ENCODE measurements at regions not wholly inside any gene's neighbourhood (a gene's known extent, or its start where the extent isn't known, plus 50 kb on each side); places are given as distances from the start of the nearest gene placed in this dataset.

DNA sequence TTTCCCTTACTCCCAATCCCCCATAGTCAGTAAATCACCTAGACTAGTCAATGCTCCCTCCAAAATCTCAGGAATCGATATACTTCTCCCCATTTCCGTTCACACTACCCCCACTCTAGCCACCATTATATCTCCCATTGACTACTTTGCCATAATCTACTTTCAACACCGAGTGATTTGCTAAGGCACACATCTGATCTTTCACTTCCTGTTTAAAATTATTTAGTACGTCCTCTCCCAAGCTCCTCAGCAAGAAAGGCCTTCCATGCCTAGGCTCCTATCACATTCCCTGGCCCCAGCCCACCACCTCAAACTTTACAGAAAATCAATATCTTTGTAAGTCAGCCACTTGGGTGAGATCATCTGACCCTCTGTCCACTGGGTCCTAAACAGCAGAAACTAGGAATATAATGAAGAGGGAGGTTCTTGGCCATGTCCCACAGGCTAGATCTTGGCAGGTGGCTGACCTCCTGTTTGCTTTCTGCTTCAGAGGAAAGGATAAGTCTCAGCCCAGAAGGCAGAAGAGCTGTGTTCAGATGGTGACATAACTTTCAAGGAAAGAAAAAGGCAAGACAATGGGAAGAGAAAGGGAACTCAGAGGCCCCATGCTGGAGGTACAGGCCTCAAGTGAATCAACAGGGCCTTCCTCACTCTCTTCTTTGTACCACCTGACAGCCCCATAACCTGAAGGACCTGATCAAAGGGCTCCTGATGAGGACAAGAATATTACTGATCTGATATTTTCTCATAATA, 103.0 kb downstream of the RPL22L1 start:
- TF ChIP-seq FOXM1 (IDR thresholded peaks at IDR 0.05; ENCODE audit: borderline replicate concordance) = no peak
- TF ChIP-seq SP1 (IDR thresholded peaks at IDR 0.05) = no peak
- TF ChIP-seq LEF1 (IDR thresholded peaks at IDR 0.05; ENCODE audit: borderline replicate concordance) = no peak
- TF ChIP-seq SUZ12 (IDR thresholded peaks at IDR 0.05) = no peak
- TF ChIP-seq NFRKB (IDR thresholded peaks at IDR 0.05) = no peak
- no peak for TF ChIP-seq HDGF (IDR thresholded peaks at IDR 0.05; ENCODE audit: borderline replicate concordance)
- TF ChIP-seq BHLHE40 (IDR thresholded peaks at IDR 0.05; ENCODE audit: borderline replicate concordance) = no peak
- TF ChIP-seq CTBP1 (IDR thresholded peaks at IDR 0.05; ENCODE audit: borderline replicate concordance) = no peak
- TF ChIP-seq L3MBTL2 (conservative IDR thresholded peaks at IDR 0.05) = no peak
- no peak for TF ChIP-seq TARDBP (IDR thresholded peaks at IDR 0.05)

Measured in HEK293T (cell line).